GM21526 (cell line): ENCODE measurements at regions not wholly inside any gene's neighbourhood (a gene's known extent, or its start where the extent isn't known, plus 50 kb on each side); places are given as distances from the start of the nearest gene placed in this dataset.

ENCODE experiments used
- ATAC-seq: cut with Tn5 transposase; IDR thresholded peaks from one replicate; pipeline ENCODE4 v1.9.1; 2021; ENCODE audit warnings: moderate library complexity; ENCODE audit not compliant: unreplicated experiment, low FRiP score

- ATAC-seq = no peak
These were observed 650.8 kb downstream of the MCTP2 start for GRCh38 chr15:94882071-94882712.

GRCh38 chr15:94887391-94887790, 656.0 kb downstream of the MCTP2 start:
- ATAC-seq = no peak

- ATAC-seq = no peak
These were observed 657.8 kb downstream of the MCTP2 start for GRCh38 chr15:94889153-94889552.

GRCh38 chr15:94893091-94893490, 661.7 kb downstream of the MCTP2 start:
- ATAC-seq = no peak

- ATAC-seq = no peak
These were observed 662.7 kb downstream of the MCTP2 start for GRCh38 chr15:94894056-94894455.

- no peak for ATAC-seq
These were observed 678.1 kb downstream of the MCTP2 start for GRCh38 chr15:94909510-94909909.

GRCh38 chr15:94910166-94910565, 678.8 kb downstream of the MCTP2 start:
- ATAC-seq = no peak

- ATAC-seq = no peak
These were observed 681.4 kb downstream of the MCTP2 start for GRCh38 chr15:94912760-94913159.

GRCh38 chr15:94917068-94917467, 685.7 kb downstream of the MCTP2 start:
- no peak for ATAC-seq

GRCh38 chr15:94921936-94922335, 690.6 kb downstream of the MCTP2 start:
- ATAC-seq = no peak

GRCh38 chr15:94924057-94924456, 692.7 kb downstream of the MCTP2 start:
- no peak for ATAC-seq

- no peak for ATAC-seq
These were observed 693.7 kb downstream of the MCTP2 start for GRCh38 chr15:94924971-94925598.

GRCh38 chr15:94925680-94926079, 694.3 kb downstream of the MCTP2 start:
- no peak for ATAC-seq

- ATAC-seq = no peak
These were observed 695.6 kb downstream of the MCTP2 start for GRCh38 chr15:94927003-94927402.

- ATAC-seq = no peak
These were observed 697.9 kb downstream of the MCTP2 start for GRCh38 chr15:94929282-94929681.

GRCh38 chr15:94930441-94930840, 699.1 kb downstream of the MCTP2 start:
- no peak for ATAC-seq

GRCh38 chr15:94930960-94931359, 699.6 kb downstream of the MCTP2 start:
- ATAC-seq = no peak

- no peak for ATAC-seq
These were observed 703.1 kb downstream of the MCTP2 start for GRCh38 chr15:94934440-94934839.

GRCh38 chr15:94937242-94937641, 705.9 kb downstream of the MCTP2 start:
- no peak for ATAC-seq

- ATAC-seq = no peak
These were observed 712.5 kb downstream of the MCTP2 start for GRCh38 chr15:94943888-94944287.

GRCh38 chr15:94951538-94951937, 720.2 kb downstream of the MCTP2 start:
- no peak for ATAC-seq

GRCh38 chr15:94963953-94964352, 732.6 kb downstream of the MCTP2 start:
- ATAC-seq = no peak
